ENCODE measurements at regions not wholly inside any gene's neighbourhood (a gene's known extent, or its start where the extent isn't known, plus 50 kb on each side); places are given as distances from the start of the nearest gene placed in this dataset.

GRCh38 chr10:5274795-5275194 is 78.2 kb downstream of the AKR1C4 start:
- Histone ChIP-seq H3K27ac (ENCODE audit: low read length) (no peak overlapping the region), H3K4me1 (ENCODE audit: control insufficient read depth, insufficient read depth, low read length) (no peaks in the 10 kb centered on the region), H3K4me3 (ENCODE audit: low read depth in 2 of 2, low read length in 2 of 2) (no peak overlapping the region), H3K9me3 (ENCODE audit: control insufficient read depth, insufficient read depth, low read depth, low read length) (no peaks in the 10 kb centered on the region), H3K27me3 (ENCODE audit: control insufficient read depth, insufficient read depth, low read length) (no peaks in the 10 kb centered on the region), H3K36me3 (ENCODE audit: control insufficient read depth, insufficient read depth, low read length) (no peaks in the 10 kb centered on the region)
- ChIA-PET POLR2A (no interaction called here), CTCF (no interaction called here)
- in situ Hi-C loops (cut with HindIII; ENCODE audit: low pct_unique_long_range_greater_than_20kb, low sequenced_read_pairs), result no loop called here
- BruUV-seq (replicated peaks), result no TSS peak
- ATAC-seq (no peak), DNase-seq (ENCODE audit: low read depth, low spot score) (no peak)
- no peak for TF ChIP-seq SIN3A (IDR thresholded peaks at IDR 0.05; ENCODE audit: borderline replicate concordance, insufficient read depth, low read depth, low read length)
- no peak for TF ChIP-seq POLR2AphosphoS5 (IDR thresholded peaks at IDR 0.05; ENCODE audit: low read depth, low read length)
- TF ChIP-seq TCF7L2 (IDR thresholded peaks at IDR 0.05; ENCODE audit: low read depth, low read length), result no peak
- TF ChIP-seq, protein P1, sequence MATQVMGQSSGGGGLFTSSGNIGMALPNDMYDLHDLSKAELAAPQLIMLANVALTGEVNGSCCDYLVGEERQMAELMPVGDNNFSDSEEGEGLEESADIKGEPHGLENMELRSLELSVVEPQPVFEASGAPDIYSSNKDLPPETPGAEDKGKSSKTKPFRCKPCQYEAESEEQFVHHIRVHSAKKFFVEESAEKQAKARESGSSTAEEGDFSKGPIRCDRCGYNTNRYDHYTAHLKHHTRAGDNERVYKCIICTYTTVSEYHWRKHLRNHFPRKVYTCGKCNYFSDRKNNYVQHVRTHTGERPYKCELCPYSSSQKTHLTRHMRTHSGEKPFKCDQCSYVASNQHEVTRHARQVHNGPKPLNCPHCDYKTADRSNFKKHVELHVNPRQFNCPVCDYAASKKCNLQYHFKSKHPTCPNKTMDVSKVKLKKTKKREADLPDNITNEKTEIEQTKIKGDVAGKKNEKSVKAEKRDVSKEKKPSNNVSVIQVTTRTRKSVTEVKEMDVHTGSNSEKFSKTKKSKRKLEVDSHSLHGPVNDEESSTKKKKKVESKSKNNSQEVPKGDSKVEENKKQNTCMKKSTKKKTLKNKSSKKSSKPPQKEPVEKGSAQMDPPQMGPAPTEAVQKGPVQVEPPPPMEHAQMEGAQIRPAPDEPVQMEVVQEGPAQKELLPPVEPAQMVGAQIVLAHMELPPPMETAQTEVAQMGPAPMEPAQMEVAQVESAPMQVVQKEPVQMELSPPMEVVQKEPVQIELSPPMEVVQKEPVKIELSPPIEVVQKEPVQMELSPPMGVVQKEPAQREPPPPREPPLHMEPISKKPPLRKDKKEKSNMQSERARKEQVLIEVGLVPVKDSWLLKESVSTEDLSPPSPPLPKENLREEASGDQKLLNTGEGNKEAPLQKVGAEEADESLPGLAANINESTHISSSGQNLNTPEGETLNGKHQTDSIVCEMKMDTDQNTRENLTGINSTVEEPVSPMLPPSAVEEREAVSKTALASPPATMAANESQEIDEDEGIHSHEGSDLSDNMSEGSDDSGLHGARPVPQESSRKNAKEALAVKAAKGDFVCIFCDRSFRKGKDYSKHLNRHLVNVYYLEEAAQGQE (IDR thresholded peaks at IDR 0.05; ENCODE audit: insufficient read depth in 1 of 2, low read depth in 2 of 2, low read length in 1 of 2), result no peak
- TF ChIP-seq, protein P2, sequence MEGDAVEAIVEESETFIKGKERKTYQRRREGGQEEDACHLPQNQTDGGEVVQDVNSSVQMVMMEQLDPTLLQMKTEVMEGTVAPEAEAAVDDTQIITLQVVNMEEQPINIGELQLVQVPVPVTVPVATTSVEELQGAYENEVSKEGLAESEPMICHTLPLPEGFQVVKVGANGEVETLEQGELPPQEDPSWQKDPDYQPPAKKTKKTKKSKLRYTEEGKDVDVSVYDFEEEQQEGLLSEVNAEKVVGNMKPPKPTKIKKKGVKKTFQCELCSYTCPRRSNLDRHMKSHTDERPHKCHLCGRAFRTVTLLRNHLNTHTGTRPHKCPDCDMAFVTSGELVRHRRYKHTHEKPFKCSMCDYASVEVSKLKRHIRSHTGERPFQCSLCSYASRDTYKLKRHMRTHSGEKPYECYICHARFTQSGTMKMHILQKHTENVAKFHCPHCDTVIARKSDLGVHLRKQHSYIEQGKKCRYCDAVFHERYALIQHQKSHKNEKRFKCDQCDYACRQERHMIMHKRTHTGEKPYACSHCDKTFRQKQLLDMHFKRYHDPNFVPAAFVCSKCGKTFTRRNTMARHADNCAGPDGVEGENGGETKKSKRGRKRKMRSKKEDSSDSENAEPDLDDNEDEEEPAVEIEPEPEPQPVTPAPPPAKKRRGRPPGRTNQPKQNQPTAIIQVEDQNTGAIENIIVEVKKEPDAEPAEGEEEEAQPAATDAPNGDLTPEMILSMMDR (IDR thresholded peaks at IDR 0.05), result no peak
- intact Hi-C loops (cut with micrococcal nuclease; ENCODE audit: unreplicated experiment), result no loop called here

- BruUV-seq (replicated peaks), result no TSS peak
These were observed 83.4 kb upstream of the UCN3 start for GRCh38 chr10:5281356-5281755.

More at GRCh38 chr10:5281356-5281755, 83.4 kb upstream of the UCN3 start:
- POLR2A ChIA-PET, result no interaction called here
- CTCF ChIA-PET, result no interaction called here
- H3K27me3 ChIP-seq (ENCODE audit: control insufficient read depth, insufficient read depth, low read length), result no peaks in the 10 kb centered on the region
- no peaks in the 10 kb centered on the region for H3K9me3 ChIP-seq (ENCODE audit: control insufficient read depth, insufficient read depth, low read depth, low read length)
- TF ChIP-seq, protein P2 (IDR thresholded peaks at IDR 0.05), result no peak
- TF ChIP-seq SIN3A (IDR thresholded peaks at IDR 0.05; ENCODE audit: borderline replicate concordance, insufficient read depth, low read depth, low read length) (no peak), POLR2AphosphoS5 (IDR thresholded peaks at IDR 0.05; ENCODE audit: low read depth, low read length) (no peak), TCF7L2 (IDR thresholded peaks at IDR 0.05; ENCODE audit: low read depth, low read length) (no peak)
- TF ChIP-seq, protein P1 (IDR thresholded peaks at IDR 0.05; ENCODE audit: insufficient read depth in 1 of 2, low read depth in 2 of 2, low read length in 1 of 2), result no peak
- in situ Hi-C loops (cut with HindIII; ENCODE audit: low pct_unique_long_range_greater_than_20kb, low sequenced_read_pairs), result no loop called here
- ATAC-seq (no peak), DNase-seq (ENCODE audit: low read depth, low spot score) (no peak)
- no peaks in the 10 kb centered on the region for H3K36me3 ChIP-seq (ENCODE audit: control insufficient read depth, insufficient read depth, low read length)
- H3K4me3 ChIP-seq (ENCODE audit: low read depth in 2 of 2, low read length in 2 of 2), result no peak overlapping the region
- H3K27ac ChIP-seq (ENCODE audit: low read length), result no peak overlapping the region
- intact Hi-C loops (cut with micrococcal nuclease; ENCODE audit: unreplicated experiment), result loop anchor here (10.0 kb wide), 1 partner anchor 437 kb away; no protein-coding TSS in a partner anchor
- no peaks in the 10 kb centered on the region for H3K4me1 ChIP-seq (ENCODE audit: control insufficient read depth, insufficient read depth, low read length)
